ENCODE measurements at regions not wholly inside any gene's neighbourhood (a gene's known extent, or its start where the extent isn't known, plus 50 kb on each side); places are given as distances from the start of the nearest gene placed in this dataset.

- H3K27me3 ChIP-seq (ENCODE audit: control insufficient read depth in 1 of 2, insufficient read depth in 2 of 2, low read length in 2 of 2): 0 out of 5 replicates have a peak, but pooled peaks cover 0 to 3% of the 10 kb centered on the region in 2 experiments
- CTCF ChIA-PET (ENCODE audit: low intra/inter-chr PET ratio, low total read pairs): no interaction called here
- no peak overlapping the region for H3K4me3 ChIP-seq (replicated peaks in 1 of 3; ENCODE audit: insufficient read depth in 1 of 3, low read depth in 2 of 3, low read length in 3 of 3)
- 0% methylated on average over 2 of the region's 3 CpGs for WGBS (ENCODE audit: low lambda C conversion rate)
- no TSS peak for BruUV-seq (replicated peaks)
- no peaks in the 10 kb centered on the region for H3K36me3 ChIP-seq (replicated peaks in 1 of 2; ENCODE audit: control insufficient read depth in 1 of 2, insufficient read depth in 2 of 2, low read length in 2 of 2)
- in situ Hi-C loops (cut with HindIII; ENCODE audit: extremely low pct_ligation_motif_present, low pct_unique_long_range_greater_than_20kb) (no loop called here), intact Hi-C loops (cut with micrococcal nuclease; ENCODE audit: unreplicated experiment) (no loop called here)
- no peaks in the 10 kb centered on the region for H4K20me1 ChIP-seq (ENCODE audit: insufficient read depth, low read length)
- H3K4me1 ChIP-seq (ENCODE audit: insufficient read depth, low read length): no peaks in the 10 kb centered on the region
- H3K4me2 ChIP-seq (ENCODE audit: low read depth, low read length): no peak overlapping the region
- no peaks in the 10 kb centered on the region for H3K79me2 ChIP-seq (ENCODE audit: insufficient read depth, low read length)
- no peaks in the 10 kb centered on the region for H3K9me3 ChIP-seq (ENCODE audit: low read length)
- no peak for ATAC-seq
- no peak for DNase-seq (ENCODE audit: low spot score)
- no peak overlapping the region for H3K9ac ChIP-seq (ENCODE audit: insufficient read depth, low read depth, low read length)
- no peak for FAIRE-seq
- no peak overlapping the region for H3K27ac ChIP-seq (ENCODE audit: extremely low read length, insufficient read depth, low read length)
- no peak overlapping the region for H2AFZ ChIP-seq (ENCODE audit: low read length)
- TF ChIP-seq ZSCAN31 (CRISPR knock-in tag; IDR thresholded peaks at IDR 0.05; ENCODE audit: low read depth) (no peak), AKAP8 (CRISPR knock-in tag; IDR thresholded peaks at IDR 0.05) (no peak), ZNF530 (CRISPR knock-in tag; IDR thresholded peaks at IDR 0.05; ENCODE audit: low read depth) (no peak), NR0B2 (CRISPR knock-in tag; IDR thresholded peaks at IDR 0.05) (no peak), ZNF446 (CRISPR knock-in tag; IDR thresholded peaks at IDR 0.05) (no peak), GLMP (CRISPR knock-in tag; IDR thresholded peaks at IDR 0.05; ENCODE audit: borderline replicate concordance) (no peak), MEIS1 (CRISPR knock-in tag; IDR thresholded peaks at IDR 0.05; ENCODE audit: borderline replicate concordance) (no peak), MXD1 (CRISPR knock-in tag; IDR thresholded peaks at IDR 0.05) (no peak), MAFG (CRISPR knock-in tag; IDR thresholded peaks at IDR 0.05) (no peak), SMAD1 (CRISPR knock-in tag; IDR thresholded peaks at IDR 0.05; ENCODE audit: borderline replicate concordance, low read depth) (no peak), PATZ1 (CRISPR knock-in tag; IDR thresholded peaks at IDR 0.05) (no peak), HNRNPLL (IDR thresholded peaks at IDR 0.05; ENCODE audit: low read depth, low read length, poor library complexity, severe bottlenecking) (no peak), FOXP4 (CRISPR knock-in tag; IDR thresholded peaks at IDR 0.05) (no peak), ZNF224 (CRISPR knock-in tag; IDR thresholded peaks at IDR 0.05) (no peak), ZNF512 (CRISPR knock-in tag; IDR thresholded peaks at IDR 0.05) (no peak), TCF7L2 (IDR thresholded peaks at IDR 0.05; ENCODE audit: low read depth, low read length) (no peak), ZNF260 (CRISPR knock-in tag; IDR thresholded peaks at IDR 0.05; ENCODE audit: borderline replicate concordance, low read depth) (no peak), ZNF749 (CRISPR knock-in tag; IDR thresholded peaks at IDR 0.05; ENCODE audit: borderline replicate concordance) (no peak)
- POLR2A ChIA-PET: no interaction called here
Observed at GRCh38 chr1:220997791-220998190, 118.5 kb downstream of the HLX start.

Measured in HepG2 (cell line).